GM13977 (cell line): ENCODE measurements at regions not wholly inside any gene's neighbourhood (a gene's known extent, or its start where the extent isn't known, plus 50 kb on each side); places are given as distances from the start of the nearest gene placed in this dataset.

ENCODE experiments used
- DNase-seq: peaks from one replicate; pipeline ENCODE4 v3.0.0; 2012; ENCODE audit warnings: low spot score
- in situ Hi-C: fragments of 300-500 bp; cut with MboI; formaldehyde crosslinking; loops from one replicate; pipeline ENCODE4 v1.12.0; 2022; ENCODE audit warnings: low sequenced_read_pairs, low pct_unique_long_range_greater_than_20kb, mixed read lengths, inconsistent platforms; ENCODE audit not compliant: unreplicated experiment
- TF ChIP-seq, protein P1 (sequence below): IDR thresholded peaks from 2 replicates; pipeline ENCODE4 v1.5.1; 2012; ENCODE audit warnings: mild to moderate bottlenecking, control low read depth; ENCODE audit not compliant: insufficient read depth; ENCODE audit errors: extremely low read depth, missing control alignments

DNA sequence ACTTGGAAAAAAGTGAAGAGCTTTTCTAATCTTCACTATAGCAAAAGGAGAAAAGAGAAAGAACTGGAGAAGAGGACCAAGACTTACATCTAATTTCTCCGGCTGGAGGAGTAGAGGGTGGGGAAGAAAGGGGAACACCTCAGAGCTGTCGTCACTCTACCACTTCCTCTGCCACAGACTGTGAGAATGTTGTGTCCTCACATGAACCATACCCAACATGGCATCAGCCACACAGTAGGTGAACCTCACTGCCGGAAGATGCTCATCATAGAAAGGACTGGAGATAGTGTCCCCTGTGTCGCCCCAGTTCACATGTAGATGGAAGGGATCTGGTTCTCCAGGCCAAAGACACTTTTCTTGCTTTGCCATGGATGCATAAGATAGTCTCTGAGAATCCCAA lies 604.4 kb upstream of the NOX3 start:
- DNase-seq, result no peak
- TF ChIP-seq, protein P1, sequence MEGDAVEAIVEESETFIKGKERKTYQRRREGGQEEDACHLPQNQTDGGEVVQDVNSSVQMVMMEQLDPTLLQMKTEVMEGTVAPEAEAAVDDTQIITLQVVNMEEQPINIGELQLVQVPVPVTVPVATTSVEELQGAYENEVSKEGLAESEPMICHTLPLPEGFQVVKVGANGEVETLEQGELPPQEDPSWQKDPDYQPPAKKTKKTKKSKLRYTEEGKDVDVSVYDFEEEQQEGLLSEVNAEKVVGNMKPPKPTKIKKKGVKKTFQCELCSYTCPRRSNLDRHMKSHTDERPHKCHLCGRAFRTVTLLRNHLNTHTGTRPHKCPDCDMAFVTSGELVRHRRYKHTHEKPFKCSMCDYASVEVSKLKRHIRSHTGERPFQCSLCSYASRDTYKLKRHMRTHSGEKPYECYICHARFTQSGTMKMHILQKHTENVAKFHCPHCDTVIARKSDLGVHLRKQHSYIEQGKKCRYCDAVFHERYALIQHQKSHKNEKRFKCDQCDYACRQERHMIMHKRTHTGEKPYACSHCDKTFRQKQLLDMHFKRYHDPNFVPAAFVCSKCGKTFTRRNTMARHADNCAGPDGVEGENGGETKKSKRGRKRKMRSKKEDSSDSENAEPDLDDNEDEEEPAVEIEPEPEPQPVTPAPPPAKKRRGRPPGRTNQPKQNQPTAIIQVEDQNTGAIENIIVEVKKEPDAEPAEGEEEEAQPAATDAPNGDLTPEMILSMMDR, result no peak
- in situ Hi-C loops, result no loop called here

DNA sequence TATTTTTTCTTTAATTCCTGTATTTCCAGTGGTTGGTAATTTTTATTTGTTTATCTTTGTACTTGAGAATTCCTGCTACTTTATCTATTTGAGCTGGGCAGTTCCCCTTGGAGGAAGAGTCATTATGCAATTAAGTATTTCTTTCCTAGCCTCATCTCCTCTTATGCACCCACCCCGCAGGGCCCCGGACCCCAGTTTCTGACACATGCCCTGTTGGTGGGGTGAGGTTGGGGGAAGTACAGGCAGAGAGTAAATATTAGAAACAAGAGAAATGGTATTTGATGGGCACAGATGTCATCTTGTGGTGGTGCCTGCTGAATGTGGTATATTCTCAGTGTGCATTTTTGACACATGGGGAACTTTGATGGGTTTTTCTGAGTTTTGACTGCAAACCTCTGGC lies 602.7 kb upstream of the NOX3 start:
- in situ Hi-C loops, result no loop called here
- TF ChIP-seq, protein P1, result no peak
- DNase-seq, result no peak

DNA sequence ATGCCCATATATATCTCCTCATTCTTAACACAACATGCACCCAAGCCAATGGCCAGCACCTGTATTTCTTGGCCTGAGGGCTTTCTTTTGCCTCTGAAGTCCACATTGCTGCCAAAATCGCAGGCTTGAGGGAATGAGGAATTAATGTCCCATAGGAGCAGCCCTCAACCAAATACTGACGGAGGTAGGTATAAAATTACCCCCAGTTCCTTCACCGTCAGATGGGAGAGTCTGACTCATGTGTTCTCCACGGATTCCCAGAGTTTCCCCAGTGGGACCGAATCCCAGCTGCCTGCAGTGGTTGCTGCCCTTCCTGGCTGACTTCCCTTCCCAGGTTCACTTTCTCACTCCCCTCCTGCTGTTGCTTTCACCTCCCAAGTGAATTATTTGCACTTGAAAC lies 602.2 kb upstream of the NOX3 start:
- in situ Hi-C loops, result no loop called here
- DNase-seq, result no peak
- TF ChIP-seq, protein P1, result no peak

DNA sequence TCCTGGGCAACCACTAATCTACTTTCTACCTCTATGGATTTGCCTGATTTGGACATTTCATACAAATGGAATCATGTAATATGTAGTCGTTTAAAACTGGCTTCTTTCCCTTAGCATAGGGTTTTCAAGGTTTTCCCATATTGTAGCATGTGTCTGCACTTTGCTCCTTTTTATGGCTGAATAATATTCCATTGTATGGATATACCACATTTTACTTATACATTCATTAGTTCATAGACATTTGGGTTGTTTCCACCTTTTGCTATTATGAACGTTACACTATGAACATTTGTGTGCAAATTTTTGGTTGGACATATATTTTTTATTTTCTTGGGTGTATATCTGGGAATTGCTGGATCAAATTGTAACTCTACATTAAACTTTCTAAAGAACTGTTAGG lies 600.4 kb upstream of the NOX3 start:
- in situ Hi-C loops, result no loop called here
- DNase-seq, result no peak
- TF ChIP-seq, protein P1, result no peak

DNA sequence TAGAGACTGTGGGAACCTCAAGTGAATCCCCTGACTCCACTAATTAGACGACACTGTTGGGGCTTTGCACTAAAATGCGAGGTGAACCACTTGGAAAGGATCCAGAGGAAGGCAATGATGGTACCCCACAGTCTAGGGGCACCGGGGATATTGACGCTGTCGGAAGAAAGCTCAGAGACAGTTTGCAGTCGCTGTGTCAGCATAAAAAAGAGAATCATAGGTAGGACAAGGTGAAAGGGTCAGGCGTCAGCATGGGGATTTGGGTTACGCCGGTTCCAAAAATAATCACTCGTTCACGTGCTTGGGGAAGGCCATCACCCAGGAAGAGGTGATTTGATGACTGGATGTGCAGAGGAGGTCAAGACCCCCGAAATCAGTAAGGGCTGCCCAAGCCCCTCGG lies 598.0 kb upstream of the NOX3 start:
- in situ Hi-C loops, result no loop called here
- TF ChIP-seq, protein P1, result no peak
- DNase-seq, result no peak

DNA sequence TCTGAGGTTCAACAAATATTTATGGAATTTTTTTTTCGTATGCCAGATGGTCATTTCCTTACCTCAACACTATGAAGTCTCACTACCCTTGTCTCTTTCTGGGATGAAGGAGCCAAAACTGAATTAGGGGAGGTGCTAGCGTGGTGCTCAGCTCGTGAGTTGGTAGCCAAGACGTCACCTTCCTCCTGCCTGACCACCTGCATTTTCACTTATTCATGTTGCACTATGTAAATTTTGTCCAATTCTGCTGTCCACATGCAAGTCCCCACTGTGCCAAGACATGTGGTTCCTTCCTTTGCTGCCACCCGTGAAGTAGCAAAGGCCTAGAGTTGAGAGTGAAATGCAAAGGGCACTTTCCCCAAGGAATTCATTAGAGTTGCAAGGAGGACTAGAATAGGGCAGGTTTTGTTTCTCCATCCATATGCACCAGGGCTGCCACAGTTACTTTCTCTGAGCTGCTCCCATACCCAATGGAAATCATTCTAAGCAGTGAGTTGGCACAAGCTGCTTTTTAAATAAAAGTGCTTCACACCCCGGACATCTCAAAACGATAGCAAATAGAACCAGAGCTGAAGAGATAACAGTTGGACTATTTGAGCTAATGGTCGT lies 591.3 kb upstream of the NOX3 start:
- in situ Hi-C loops, result no loop called here
- TF ChIP-seq, protein P1, result no peak
- no peak for DNase-seq

DNA sequence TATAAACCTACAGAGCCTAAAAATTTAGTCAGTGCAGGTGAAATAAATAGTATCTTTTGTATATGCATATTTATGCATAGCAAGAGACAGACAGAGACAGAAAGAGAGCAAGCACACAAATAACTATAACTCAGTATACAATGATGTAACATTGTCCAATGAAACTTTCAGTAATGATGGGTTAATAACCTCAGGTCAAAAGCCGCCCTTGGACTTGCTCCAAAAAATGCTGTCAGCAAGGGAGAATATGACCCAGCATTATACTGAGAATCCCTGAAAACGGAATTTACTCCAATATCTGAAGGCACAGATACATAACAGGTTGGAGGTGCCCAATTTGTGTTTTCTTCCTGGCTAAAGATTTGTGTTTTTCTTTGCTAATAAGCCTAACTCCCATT lies 590.6 kb upstream of the NOX3 start:
- DNase-seq, result no peak
- in situ Hi-C loops, result no loop called here
- TF ChIP-seq, protein P1, result no peak
